ENCODE measurements at regions not wholly inside any gene's neighbourhood (a gene's known extent, or its start where the extent isn't known, plus 50 kb on each side); places are given as distances from the start of the nearest gene placed in this dataset.
"Not testable (repeated sequence)": the region's sequence is repeated elsewhere in the genome, so short reads cannot be mapped to it uniquely, and the experiment has no call there.

GRCh38 chr7:101757879-101758278 lies 59.5 kb upstream of the CUX1 start (continued):
- TF ChIP-seq RAD21 (IDR thresholded peaks at IDR 0.05 in 1 of 2, conservative IDR thresholded peaks at IDR 0.05 in 1 of 2; ENCODE audit: low read depth in 2 of 2, low read length in 2 of 2) (no peak), SIRT6 (IDR thresholded peaks at IDR 0.05; ENCODE audit: low read length) (no peak)

DNA sequence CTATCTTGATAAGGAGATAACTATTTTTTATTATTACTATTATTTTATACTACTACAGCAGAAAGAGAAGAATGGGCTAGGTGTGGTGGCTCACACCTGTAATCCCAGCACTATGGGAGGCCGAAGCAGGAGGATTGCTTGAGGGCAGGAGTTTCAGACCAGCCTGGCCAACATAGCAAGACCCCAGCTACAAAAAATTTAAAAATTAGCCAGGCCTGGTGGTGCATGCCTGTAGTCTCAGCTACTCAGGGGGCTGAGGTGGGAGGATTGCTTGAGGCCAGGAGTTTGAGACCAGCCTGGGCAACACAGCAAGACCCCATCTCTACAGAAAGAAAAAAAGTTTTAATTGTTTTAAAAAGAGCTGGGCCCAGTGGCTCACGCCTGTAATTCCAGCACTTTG lies 58.9 kb upstream of the CUX1 start:
- H4K20me1 ChIP-seq (replicated peaks in 1 of 2; ENCODE audit: control insufficient read depth in 1 of 2, insufficient read depth in 2 of 2, low read length in 2 of 2); FAIRE-seq; DNase-seq (ENCODE audit: low read depth in 1 of 2, low spot score in 2 of 2); H3K4me1 ChIP-seq (replicated peaks in 1 of 4; ENCODE audit: control insufficient read depth in 3 of 4, insufficient read depth in 4 of 4, low read length in 3 of 4); H3K27me3 ChIP-seq (replicated peaks in 1 of 4; ENCODE audit: control insufficient read depth in 3 of 4, extremely low read depth in 1 of 4, insufficient read depth in 3 of 4, low read length in 3 of 4); H3K79me1 ChIP-seq (ENCODE audit: low read depth, low read length); H2AK5ac ChIP-seq (ENCODE audit: low read depth, low read length); H3K18ac ChIP-seq (ENCODE audit: extremely low read depth, low read length); H2BK20ac ChIP-seq (ENCODE audit: low read length); H3K9ac ChIP-seq (replicated peaks in 1 of 4; ENCODE audit: extremely low read depth in 1 of 4, low read depth in 3 of 4, low read length in 3 of 4); H2BK120ac ChIP-seq (replicated peaks; ENCODE audit: low read depth, low read length); H2BK15ac ChIP-seq (ENCODE audit: low read length); H3K4me2 ChIP-seq (ENCODE audit: insufficient read depth in 1 of 2, low read depth in 2 of 2, low read length in 2 of 2); H3K36me3 ChIP-seq (ENCODE audit: control insufficient read depth in 2 of 4, insufficient read depth in 4 of 4, low read length in 3 of 4); H3K27ac ChIP-seq (ENCODE audit: low read depth, low read length); H4K8ac ChIP-seq (ENCODE audit: extremely low read depth, insufficient read depth, low read length); H3K23me2 ChIP-seq (ENCODE audit: low read depth, low read length); H2BK5ac ChIP-seq (ENCODE audit: low read depth, low read length); H3K14ac ChIP-seq (ENCODE audit: insufficient read length); H4K91ac ChIP-seq (replicated peaks; ENCODE audit: insufficient read length, low read length); H2AFZ ChIP-seq (ENCODE audit: low read length); H3K79me2 ChIP-seq (ENCODE audit: control insufficient read depth in 1 of 2, insufficient read depth in 2 of 2, low read length in 2 of 2); H2BK12ac ChIP-seq (ENCODE audit: low read depth, low read length); POLR2A ChIA-PET (ENCODE audit: partially characterized antibody); H3K9me3 ChIP-seq (ENCODE audit: insufficient read depth in 2 of 2, low read depth in 1 of 2, low read length in 1 of 2); H3K23ac ChIP-seq (ENCODE audit: insufficient read length); H3K4me3 ChIP-seq (ENCODE audit: extremely low read depth in 1 of 4, insufficient read depth in 2 of 4, low read depth in 3 of 4, low read length in 4 of 4); H3K4ac ChIP-seq (replicated peaks; ENCODE audit: insufficient read length, low read depth, low read length); H4K5ac ChIP-seq (ENCODE audit: insufficient read length, low read depth, low read length); H3K56ac ChIP-seq (replicated peaks; ENCODE audit: insufficient read length, low read depth, low read length): not testable (repeated sequence)
- CTCF ChIA-PET (ENCODE audit: partially characterized antibody): interaction anchor here (0.6 to 1.6 kb wide), 3 partner anchors 15 to 310 kb away, joined by 3 to 4 read pairs (median 3); no protein-coding TSS in a partner anchor
- 90% methylated on average over 2 of the region's 2 CpGs; no CpG with 5 or more reads in 1 of the 2 experiments for WGBS, 2 experiments (ENCODE audit: extremely low coverage in 1 of 2, insufficient coverage in 1 of 2, insufficient read length in 1 of 2, insufficient replicate concordance in 2 of 2, low coverage in 1 of 2, low lambda C conversion rate in 2 of 2, missing lambda C conversion rate in 1 of 2)
